ENCODE measurements at regions not wholly inside any gene's neighbourhood (a gene's known extent, or its start where the extent isn't known, plus 50 kb on each side); places are given as distances from the start of the nearest gene placed in this dataset.
"Not testable (repeated sequence)": the region's sequence is repeated elsewhere in the genome, so short reads cannot be mapped to it uniquely, and the experiment has no call there.

DNA sequence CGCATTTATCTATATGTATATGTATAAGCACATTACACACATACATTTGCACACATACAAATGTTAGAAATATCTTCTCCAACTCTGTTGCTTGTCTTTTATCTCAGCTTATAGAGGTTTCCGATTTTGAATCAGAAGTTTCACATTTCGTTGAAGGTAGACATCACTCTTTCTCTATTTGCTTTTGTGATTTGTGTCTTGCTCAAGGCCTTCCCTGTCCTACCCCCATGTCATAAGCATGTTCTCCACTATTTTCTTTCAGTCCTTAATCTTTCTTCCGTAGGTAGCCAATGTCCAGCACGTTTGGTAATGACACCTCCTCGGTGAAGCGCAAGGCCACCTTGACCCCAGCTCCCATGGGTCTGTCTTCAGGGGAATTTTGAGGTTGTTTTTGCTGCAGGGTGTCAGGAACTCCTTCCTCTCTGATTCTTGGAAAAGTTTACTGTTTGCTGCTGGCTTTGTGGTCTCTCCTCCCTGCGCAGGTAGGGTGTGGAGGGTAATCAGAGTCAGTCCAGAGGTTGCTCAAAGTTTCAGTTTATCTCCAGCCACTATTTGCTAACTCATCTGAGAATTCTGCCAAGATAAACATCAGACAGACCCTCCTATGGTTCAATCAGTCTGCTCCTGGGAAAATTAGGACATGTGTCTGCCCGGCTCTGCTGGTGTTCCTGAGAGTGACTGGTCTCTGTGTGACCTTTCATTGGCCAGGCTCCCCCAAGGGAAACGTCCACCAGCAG is 171.7 kb downstream of the BCL2L11 start:
- H3K4ac ChIP-seq (ENCODE audit: low read depth, low read length); H3K4me1 ChIP-seq (ENCODE audit: control insufficient read depth, low read depth, low read length); H3K56ac ChIP-seq (ENCODE audit: low read length); H3K27ac ChIP-seq (ENCODE audit: low read depth, low read length); H2BK15ac ChIP-seq (replicated peaks; ENCODE audit: low read depth); H3K23ac ChIP-seq (ENCODE audit: low read length); H3K36me3 ChIP-seq (ENCODE audit: control insufficient read depth, insufficient read depth, low read length); H4K5ac ChIP-seq (ENCODE audit: low read length); H3K9ac ChIP-seq (ENCODE audit: low read length); H3K79me1 ChIP-seq (ENCODE audit: low read length); H3K4me2 ChIP-seq (ENCODE audit: low read length); H3K79me2 ChIP-seq (ENCODE audit: control insufficient read depth, insufficient read depth, low read length); H3K4me3 ChIP-seq (ENCODE audit: low read length); DNase-seq; H4K8ac ChIP-seq (ENCODE audit: low read depth, low read length); H2BK120ac ChIP-seq (ENCODE audit: low read depth, low read length); H3K18ac ChIP-seq (ENCODE audit: low read length); H2AK5ac ChIP-seq (ENCODE audit: low read length); H3K27me3 ChIP-seq (ENCODE audit: insufficient read depth, low read length, poor library complexity); H2BK5ac ChIP-seq (ENCODE audit: low read length): not testable (repeated sequence)
- WGBS (ENCODE audit: extremely low coverage, insufficient coverage, low lambda C conversion rate): no CpG with 5 or more reads among the region's 10 CpGs

GRCh38 chr2:111294699-111295098 is 174.0 kb downstream of the BCL2L11 start:
- not testable (repeated sequence) for H4K5ac ChIP-seq (ENCODE audit: low read length); H3K23ac ChIP-seq (ENCODE audit: low read length); DNase-seq; H3K9ac ChIP-seq (ENCODE audit: low read length); H3K4me1 ChIP-seq (ENCODE audit: control insufficient read depth, low read depth, low read length); H3K27ac ChIP-seq (ENCODE audit: low read depth, low read length); H4K8ac ChIP-seq (ENCODE audit: low read depth, low read length); H3K56ac ChIP-seq (ENCODE audit: low read length); H3K18ac ChIP-seq (ENCODE audit: low read length); H3K79me2 ChIP-seq (ENCODE audit: control insufficient read depth, insufficient read depth, low read length); H2BK15ac ChIP-seq (replicated peaks; ENCODE audit: low read depth); H2BK5ac ChIP-seq (ENCODE audit: low read length); H2AK5ac ChIP-seq (ENCODE audit: low read length); H3K36me3 ChIP-seq (ENCODE audit: control insufficient read depth, insufficient read depth, low read length); H3K27me3 ChIP-seq (ENCODE audit: insufficient read depth, low read length, poor library complexity); H3K4ac ChIP-seq (ENCODE audit: low read depth, low read length); H3K4me3 ChIP-seq (ENCODE audit: low read length); H2BK120ac ChIP-seq (ENCODE audit: low read depth, low read length); H3K79me1 ChIP-seq (ENCODE audit: low read length); H3K4me2 ChIP-seq (ENCODE audit: low read length)
- no CpG with 5 or more reads among the region's 7 CpGs for WGBS (ENCODE audit: extremely low coverage, insufficient coverage, low lambda C conversion rate)

- H3K27ac ChIP-seq (ENCODE audit: low read depth, low read length); H3K4me1 ChIP-seq (ENCODE audit: control insufficient read depth, low read depth, low read length); H3K27me3 ChIP-seq (ENCODE audit: insufficient read depth, low read length, poor library complexity); H3K23ac ChIP-seq (ENCODE audit: low read length); H4K8ac ChIP-seq (ENCODE audit: low read depth, low read length); DNase-seq; H2BK120ac ChIP-seq (ENCODE audit: low read depth, low read length); H2BK15ac ChIP-seq (replicated peaks; ENCODE audit: low read depth); H3K4ac ChIP-seq (ENCODE audit: low read depth, low read length); H3K79me2 ChIP-seq (ENCODE audit: control insufficient read depth, insufficient read depth, low read length); H2BK5ac ChIP-seq (ENCODE audit: low read length); H2AK5ac ChIP-seq (ENCODE audit: low read length); H3K36me3 ChIP-seq (ENCODE audit: control insufficient read depth, insufficient read depth, low read length); H3K4me3 ChIP-seq (ENCODE audit: low read length); H3K79me1 ChIP-seq (ENCODE audit: low read length); H3K9ac ChIP-seq (ENCODE audit: low read length); H3K56ac ChIP-seq (ENCODE audit: low read length); H3K4me2 ChIP-seq (ENCODE audit: low read length); H3K18ac ChIP-seq (ENCODE audit: low read length); H4K5ac ChIP-seq (ENCODE audit: low read length): not testable (repeated sequence)
- WGBS (ENCODE audit: extremely low coverage, insufficient coverage, low lambda C conversion rate): no CpG with 5 or more reads among the region's 6 CpGs
Observed at GRCh38 chr2:111296122-111296804, 175.5 kb downstream of the BCL2L11 start.

DNA sequence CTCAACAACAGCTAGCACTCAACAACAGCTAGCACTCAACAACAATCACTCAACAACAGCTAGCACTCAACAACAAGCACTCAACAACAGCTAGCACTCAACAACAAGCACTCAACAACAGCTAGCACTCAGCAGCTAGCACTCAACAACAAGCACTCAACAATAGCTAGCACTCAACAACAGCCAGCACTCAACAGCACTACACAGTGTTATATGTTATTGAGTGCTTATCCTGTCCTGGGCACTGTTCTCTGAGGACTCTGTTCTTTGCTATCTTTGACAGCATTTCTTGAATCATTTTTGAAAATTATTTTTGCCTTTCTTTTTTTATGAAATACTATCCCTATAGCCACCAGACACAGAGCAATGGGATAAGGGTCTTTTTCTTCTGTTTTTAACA is 176.4 kb downstream of the BCL2L11 start:
- not testable (repeated sequence) for H2BK120ac ChIP-seq (ENCODE audit: low read depth, low read length); H3K4me2 ChIP-seq (ENCODE audit: low read length); H2BK5ac ChIP-seq (ENCODE audit: low read length); H3K4ac ChIP-seq (ENCODE audit: low read depth, low read length); H4K8ac ChIP-seq (ENCODE audit: low read depth, low read length); H3K4me3 ChIP-seq (ENCODE audit: low read length); H3K79me2 ChIP-seq (ENCODE audit: control insufficient read depth, insufficient read depth, low read length); DNase-seq; H3K18ac ChIP-seq (ENCODE audit: low read length); H3K23ac ChIP-seq (ENCODE audit: low read length); H3K4me1 ChIP-seq (ENCODE audit: control insufficient read depth, low read depth, low read length); H2BK15ac ChIP-seq (replicated peaks; ENCODE audit: low read depth); H4K5ac ChIP-seq (ENCODE audit: low read length); H3K27me3 ChIP-seq (ENCODE audit: insufficient read depth, low read length, poor library complexity); H3K56ac ChIP-seq (ENCODE audit: low read length); H2AK5ac ChIP-seq (ENCODE audit: low read length); H3K36me3 ChIP-seq (ENCODE audit: control insufficient read depth, insufficient read depth, low read length); H3K27ac ChIP-seq (ENCODE audit: low read depth, low read length); H3K9ac ChIP-seq (ENCODE audit: low read length); H3K79me1 ChIP-seq (ENCODE audit: low read length)

DNA sequence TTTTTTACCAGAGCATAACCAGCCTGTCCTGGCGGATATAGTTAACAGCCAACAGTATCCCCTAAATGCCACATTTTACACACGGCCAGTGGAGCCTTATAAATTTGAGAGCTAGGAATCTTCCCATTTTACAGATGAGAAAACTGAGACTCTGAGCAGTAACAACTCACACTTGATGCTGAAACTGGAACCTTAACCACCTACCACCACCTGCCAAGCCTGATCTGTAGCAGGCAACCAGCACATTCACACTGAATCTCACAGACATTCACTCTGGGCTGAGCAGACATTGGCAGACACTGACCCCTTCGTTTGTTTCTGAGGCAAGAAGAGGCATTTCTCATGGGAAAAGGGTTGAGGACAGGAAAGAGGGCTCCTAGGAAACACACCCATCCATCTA is 178.2 kb downstream of the BCL2L11 start:
- not testable (repeated sequence) for H2BK15ac ChIP-seq (replicated peaks; ENCODE audit: low read depth); H3K23ac ChIP-seq (ENCODE audit: low read length); H4K5ac ChIP-seq (ENCODE audit: low read length); H3K4me3 ChIP-seq (ENCODE audit: low read length); H3K4ac ChIP-seq (ENCODE audit: low read depth, low read length); H3K56ac ChIP-seq (ENCODE audit: low read length); H2AK5ac ChIP-seq (ENCODE audit: low read length); H3K79me2 ChIP-seq (ENCODE audit: control insufficient read depth, insufficient read depth, low read length); H3K27me3 ChIP-seq (ENCODE audit: insufficient read depth, low read length, poor library complexity); H3K4me1 ChIP-seq (ENCODE audit: control insufficient read depth, low read depth, low read length); H3K9ac ChIP-seq (ENCODE audit: low read length); H3K27ac ChIP-seq (ENCODE audit: low read depth, low read length); H2BK120ac ChIP-seq (ENCODE audit: low read depth, low read length); H3K79me1 ChIP-seq (ENCODE audit: low read length); DNase-seq; H2BK5ac ChIP-seq (ENCODE audit: low read length); H4K8ac ChIP-seq (ENCODE audit: low read depth, low read length); H3K18ac ChIP-seq (ENCODE audit: low read length); H3K4me2 ChIP-seq (ENCODE audit: low read length); H3K36me3 ChIP-seq (ENCODE audit: control insufficient read depth, insufficient read depth, low read length)
- WGBS (ENCODE audit: extremely low coverage, insufficient coverage, low lambda C conversion rate): no CpG with 5 or more reads among the region's 3 CpGs

DNA sequence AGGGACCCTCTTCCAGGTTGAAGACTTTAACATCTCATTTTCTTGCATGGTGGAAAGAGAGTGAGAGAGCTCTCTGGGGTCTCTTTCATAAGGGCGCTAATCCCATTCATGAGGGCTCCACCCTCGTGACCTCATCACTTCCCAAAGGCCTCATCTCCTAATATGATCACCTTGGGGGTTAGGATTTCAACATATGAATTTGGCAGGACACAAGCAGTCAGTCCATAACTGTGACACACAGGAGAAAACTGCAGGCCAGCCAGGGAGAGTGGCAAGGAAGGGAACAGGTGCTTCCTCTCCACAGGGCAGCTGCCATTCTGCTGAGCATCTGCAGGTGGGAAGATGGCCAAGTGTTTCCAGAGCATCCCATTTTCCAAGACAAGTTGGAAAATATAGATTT is 178.9 kb downstream of the BCL2L11 start:
- H3K18ac ChIP-seq (ENCODE audit: low read length); H3K79me1 ChIP-seq (ENCODE audit: low read length); DNase-seq; H3K4ac ChIP-seq (ENCODE audit: low read depth, low read length); H2AK5ac ChIP-seq (ENCODE audit: low read length); H3K27ac ChIP-seq (ENCODE audit: low read depth, low read length); H4K8ac ChIP-seq (ENCODE audit: low read depth, low read length); H2BK5ac ChIP-seq (ENCODE audit: low read length); H3K4me1 ChIP-seq (ENCODE audit: control insufficient read depth, low read depth, low read length); H3K4me3 ChIP-seq (ENCODE audit: low read length); H2BK120ac ChIP-seq (ENCODE audit: low read depth, low read length); H4K5ac ChIP-seq (ENCODE audit: low read length); H3K79me2 ChIP-seq (ENCODE audit: control insufficient read depth, insufficient read depth, low read length); H3K56ac ChIP-seq (ENCODE audit: low read length); H3K27me3 ChIP-seq (ENCODE audit: insufficient read depth, low read length, poor library complexity); H3K36me3 ChIP-seq (ENCODE audit: control insufficient read depth, insufficient read depth, low read length); H3K23ac ChIP-seq (ENCODE audit: low read length); H3K4me2 ChIP-seq (ENCODE audit: low read length); H3K9ac ChIP-seq (ENCODE audit: low read length); H2BK15ac ChIP-seq (replicated peaks; ENCODE audit: low read depth): not testable (repeated sequence)
- whole genome bisulfite sequencing (ENCODE audit: extremely low coverage, insufficient coverage, low lambda C conversion rate): no CpG with 5 or more reads among the region's 2 CpGs
